ENCODE measurements at regions not wholly inside any gene's neighbourhood (a gene's known extent, or its start where the extent isn't known, plus 50 kb on each side); places are given as distances from the start of the nearest gene placed in this dataset.

- no peak for DNase-seq (ENCODE audit: low read depth in 1 of 2, low spot score in 1 of 2)
Measured at GRCh38 chr7:12517451-12517850, 53.1 kb upstream of the SCIN start.

DNA sequence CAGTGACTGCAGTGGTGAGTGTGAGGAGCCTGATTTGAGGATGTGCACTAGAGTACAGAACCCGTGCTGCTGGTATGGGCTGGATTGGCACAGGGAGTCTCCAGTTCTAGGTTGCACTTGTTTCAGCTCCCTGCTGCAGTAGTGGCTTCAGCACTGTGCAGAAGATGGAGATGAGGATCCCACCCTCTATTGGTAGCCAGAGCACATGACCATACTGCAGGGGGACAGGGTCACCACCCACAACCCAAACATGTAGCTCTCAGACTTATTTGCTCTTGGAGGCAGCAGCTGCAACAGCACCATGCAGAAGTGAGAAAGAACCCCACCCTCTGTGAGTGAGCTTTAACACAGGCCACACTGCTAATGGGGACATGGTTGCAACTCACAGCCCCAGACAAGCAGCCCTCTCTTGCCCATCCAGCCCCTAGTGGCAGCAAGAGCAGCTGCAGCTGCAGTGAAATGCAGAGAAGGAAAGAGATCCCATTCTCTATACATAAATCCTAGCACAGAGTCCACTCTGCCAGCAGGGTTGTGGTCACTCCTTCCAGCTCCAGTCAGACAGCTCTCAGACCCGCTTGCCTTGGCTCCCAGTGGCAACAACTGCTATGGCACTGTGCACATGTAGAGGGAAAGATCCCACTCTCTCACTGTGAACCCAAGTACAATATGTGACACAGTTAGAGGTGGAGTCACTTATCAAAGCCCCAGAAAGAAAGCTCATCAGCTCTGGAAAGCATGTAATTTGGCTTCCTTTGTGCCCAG is 51.4 kb upstream of the SCIN start:
- DNase-seq (ENCODE audit: low read depth in 1 of 2, low spot score in 1 of 2), result no peak

DNA sequence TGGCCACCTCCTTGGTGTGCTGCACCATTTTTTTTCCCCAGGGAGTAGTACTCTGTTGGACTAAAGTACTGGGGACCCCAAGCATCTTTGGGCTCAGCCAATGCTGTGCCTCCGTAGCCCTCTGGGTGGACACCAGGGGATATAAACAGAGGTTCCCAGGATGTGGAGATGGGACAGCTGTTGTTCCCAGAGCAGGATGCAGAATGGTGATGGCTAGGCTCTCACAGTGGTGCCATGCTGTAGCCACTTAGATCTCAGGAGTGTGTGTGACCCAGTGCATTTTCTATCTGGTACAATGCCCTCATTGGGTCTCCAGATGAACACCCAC is 50.9 kb upstream of the SCIN start:
- no peak for DNase-seq (ENCODE audit: low read depth in 1 of 2, low spot score in 1 of 2)

Measured in activated CD4-positive, alpha-beta T cell treated with anti-CD3 and anti-CD28 coated beads, Interleukin-2, amount 50 U/mL, for 24 hours (primary cell).